Transverse colon (tissue), 4 donors: ENCODE measurements at regions not wholly inside any gene's neighbourhood (a gene's known extent, or its start where the extent isn't known, plus 50 kb on each side); places are given as distances from the start of the nearest gene placed in this dataset.

Experiments used
- POLR2AphosphoS5 ChIP-seq, 3 donors: sonication (generic); formaldehyde crosslinking; IDR thresholded peaks; one replicate each; pipeline ENCODE4 v1.6.1; 2016; ENCODE audit warnings: antibody characterized with exemption in 3 of 3
- TF ChIP-seq, protein P1 (sequence below), 5 experiments: fragments of 200-600 bp in 3 of 5; fragments of 450-650 bp in 2 of 5; sonication (generic) in 3 of 5; IDR thresholded peaks; 1 replicate in 2 of 5; 2 replicates in 3 of 5; pipeline ENCODE4 v1.5.1; 2016 to 2017; ENCODE audit warnings: antibody characterized with exemption in 5 of 5, inconsistent platforms in 3 of 5, mild to moderate bottlenecking in 2 of 5, moderate library complexity in 1 of 5

DNA sequence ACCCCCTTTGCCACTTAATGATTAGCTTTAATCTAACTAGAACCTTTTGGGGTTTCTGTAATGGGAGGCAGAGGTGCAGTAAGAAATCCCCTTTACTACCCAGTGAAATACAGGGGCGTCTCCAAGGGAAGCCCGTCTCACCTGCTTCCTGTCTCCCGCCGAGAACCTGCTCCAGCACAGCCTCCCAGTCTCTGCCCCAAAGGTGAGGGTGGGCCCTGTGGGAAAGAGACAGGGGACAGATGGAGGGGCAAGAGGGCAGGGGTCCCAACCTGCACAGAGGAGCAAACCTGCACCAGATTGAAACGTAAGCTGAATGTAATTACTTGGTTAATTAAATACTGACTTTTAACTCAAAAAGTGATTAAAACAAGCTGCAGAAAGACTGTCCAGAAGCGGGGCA, 474.2 kb upstream of the SULF2 start:
- no peak for TF ChIP-seq POLR2AphosphoS5 (IDR thresholded peaks at IDR 0.05)
- TF ChIP-seq, protein P1, sequence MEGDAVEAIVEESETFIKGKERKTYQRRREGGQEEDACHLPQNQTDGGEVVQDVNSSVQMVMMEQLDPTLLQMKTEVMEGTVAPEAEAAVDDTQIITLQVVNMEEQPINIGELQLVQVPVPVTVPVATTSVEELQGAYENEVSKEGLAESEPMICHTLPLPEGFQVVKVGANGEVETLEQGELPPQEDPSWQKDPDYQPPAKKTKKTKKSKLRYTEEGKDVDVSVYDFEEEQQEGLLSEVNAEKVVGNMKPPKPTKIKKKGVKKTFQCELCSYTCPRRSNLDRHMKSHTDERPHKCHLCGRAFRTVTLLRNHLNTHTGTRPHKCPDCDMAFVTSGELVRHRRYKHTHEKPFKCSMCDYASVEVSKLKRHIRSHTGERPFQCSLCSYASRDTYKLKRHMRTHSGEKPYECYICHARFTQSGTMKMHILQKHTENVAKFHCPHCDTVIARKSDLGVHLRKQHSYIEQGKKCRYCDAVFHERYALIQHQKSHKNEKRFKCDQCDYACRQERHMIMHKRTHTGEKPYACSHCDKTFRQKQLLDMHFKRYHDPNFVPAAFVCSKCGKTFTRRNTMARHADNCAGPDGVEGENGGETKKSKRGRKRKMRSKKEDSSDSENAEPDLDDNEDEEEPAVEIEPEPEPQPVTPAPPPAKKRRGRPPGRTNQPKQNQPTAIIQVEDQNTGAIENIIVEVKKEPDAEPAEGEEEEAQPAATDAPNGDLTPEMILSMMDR (IDR thresholded peaks at IDR 0.05) = no peak
